ENCODE measurements at regions not wholly inside any gene's neighbourhood (a gene's known extent, or its start where the extent isn't known, plus 50 kb on each side); places are given as distances from the start of the nearest gene placed in this dataset.

- TF ChIP-seq EZH2 (IDR thresholded peaks at IDR 0.05), result no peak
- no peak for TF ChIP-seq CTCF (IDR thresholded peaks at IDR 0.05)
- no peak for TF ChIP-seq EZH2phosphoT487 (IDR thresholded peaks at IDR 0.05)
- Mint-ChIP-seq H3K36me3 (no peaks in the 10 kb centered on the region), H3K9me3 (no peaks in the 10 kb centered on the region), H3K27ac (no peak overlapping the region), H3K4me1 (no peaks in the 10 kb centered on the region), H3K4me3 (no peak overlapping the region), H3K27me3 (ENCODE audit: insufficient read depth, low read depth) (no peaks in the 10 kb centered on the region)
- H3F3A ChIP-seq (ENCODE audit: low read depth), result no peaks in the 10 kb centered on the region
- H3K4me2 ChIP-seq, result no peak overlapping the region
- H3K27ac ChIP-seq, result no peak overlapping the region
- H3K36me3 ChIP-seq, result no peaks in the 10 kb centered on the region
- H3K9ac ChIP-seq, result no peak overlapping the region
- no peaks in the 10 kb centered on the region for H4K20me1 ChIP-seq (ENCODE audit: low read depth)
- H3K79me2 ChIP-seq (ENCODE audit: low read depth), result no peaks in the 10 kb centered on the region
- no peak overlapping the region for H3K4me3 ChIP-seq
- H3K9me3 ChIP-seq (ENCODE audit: low read depth), result no peaks in the 10 kb centered on the region
- no peak overlapping the region for H2AFZ ChIP-seq (replicated peaks)
- no peaks in the 10 kb centered on the region for H3K27me3 ChIP-seq
- no peak for DNase-seq (ENCODE audit: low spot score)
- H3K4me1 ChIP-seq, result no peaks in the 10 kb centered on the region
Measured at GRCh38 chr7:79668292-79668691, 214.8 kb upstream of the MAGI2 start.

GRCh38 chr7:79666472-79666871, 213.0 kb upstream of the MAGI2 start:
- Mint-ChIP-seq H3K27ac (no peak overlapping the region), H3K36me3 (no peaks in the 10 kb centered on the region), H3K9me3 (no peaks in the 10 kb centered on the region), H3K27me3 (ENCODE audit: insufficient read depth, low read depth) (no peaks in the 10 kb centered on the region), H3K4me1 (no peaks in the 10 kb centered on the region), H3K4me3 (no peak overlapping the region)
- Histone ChIP-seq H3K27ac (no peak overlapping the region), H4K20me1 (ENCODE audit: low read depth) (no peaks in the 10 kb centered on the region), H3K9me3 (ENCODE audit: low read depth) (no peaks in the 10 kb centered on the region), H3K27me3 (no peaks in the 10 kb centered on the region), H3K4me2 (no peak overlapping the region), H3K4me3 (no peak overlapping the region), H3K36me3 (no peaks in the 10 kb centered on the region), H2AFZ (replicated peaks) (no peak overlapping the region), H3K4me1 (no peaks in the 10 kb centered on the region), H3K79me2 (ENCODE audit: low read depth) (no peaks in the 10 kb centered on the region), H3F3A (ENCODE audit: low read depth) (no peaks in the 10 kb centered on the region), H3K9ac (no peak overlapping the region)
- TF ChIP-seq CTCF (IDR thresholded peaks at IDR 0.05) (no peak), EZH2 (IDR thresholded peaks at IDR 0.05) (no peak), EZH2phosphoT487 (IDR thresholded peaks at IDR 0.05) (no peak)
- DNase-seq (ENCODE audit: low spot score), result no peak

- no peak for DNase-seq (ENCODE audit: low spot score)
- H3K4me3 ChIP-seq, result no peak overlapping the region
- no peaks in the 10 kb centered on the region for H3K9me3 ChIP-seq (ENCODE audit: low read depth)
- no peak overlapping the region for H3K27ac Mint-ChIP-seq
- no peak for TF ChIP-seq EZH2 (IDR thresholded peaks at IDR 0.05)
- no peak for TF ChIP-seq CTCF (IDR thresholded peaks at IDR 0.05)
- no peak for TF ChIP-seq EZH2phosphoT487 (IDR thresholded peaks at IDR 0.05)
- no peaks in the 10 kb centered on the region for H3K79me2 ChIP-seq (ENCODE audit: low read depth)
- H3K36me3 ChIP-seq, result no peaks in the 10 kb centered on the region
- H3K4me1 Mint-ChIP-seq, result no peaks in the 10 kb centered on the region
- no peaks in the 10 kb centered on the region for H3K27me3 Mint-ChIP-seq (ENCODE audit: insufficient read depth, low read depth)
- no peak overlapping the region for H3K27ac ChIP-seq
- H3K4me2 ChIP-seq, result no peak overlapping the region
- H3K9ac ChIP-seq, result no peak overlapping the region
- H3K9me3 Mint-ChIP-seq, result no peaks in the 10 kb centered on the region
- no peaks in the 10 kb centered on the region for H3K4me1 ChIP-seq
- H2AFZ ChIP-seq (replicated peaks), result no peak overlapping the region
- H3F3A ChIP-seq (ENCODE audit: low read depth), result no peaks in the 10 kb centered on the region
- no peaks in the 10 kb centered on the region for H4K20me1 ChIP-seq (ENCODE audit: low read depth)
- H3K36me3 Mint-ChIP-seq, result no peaks in the 10 kb centered on the region
- no peak overlapping the region for H3K4me3 Mint-ChIP-seq
- no peaks in the 10 kb centered on the region for H3K27me3 ChIP-seq
Measured at GRCh38 chr7:79664884-79665676, 211.6 kb upstream of the MAGI2 start.

All from neural progenitor cell (in vitro differentiated cells).